HCT116 (cell line): ENCODE measurements at regions not wholly inside any gene's neighbourhood (a gene's known extent, or its start where the extent isn't known, plus 50 kb on each side); places are given as distances from the start of the nearest gene placed in this dataset.

Experiments used
- ATAC-seq: fragments of 200-7000 bp; cut with Tn5 transposase; 2 replicates; pipeline ENCODE4 v1.9.1; 2020; ENCODE audit warnings: mild to moderate bottlenecking, moderate library complexity
- BruUV-seq: library from RNA; stranded (reverse); fragments of 400-500 nt; replicated peaks from 2 replicates; lab custom pipeline; 2021; lab: Mats Ljungman, UMichigan
- CTCF ChIA-PET: fragments of 300-600 bp; sonication (Branson Sonifier 250); formaldehyde crosslinking; loops from one replicate; lab custom pipeline; 2021; ENCODE audit warnings: antibody characterized with exemption; lab: Charles Lee
- POLR2A ChIA-PET: fragments of 300-600, 350-600 bp; sonication (Branson Sonifier 250); formaldehyde crosslinking; loops from one replicate; lab custom pipeline; 2021; ENCODE audit warnings: antibody characterized with exemption; lab: Charles Lee
- RAD21 ChIA-PET, 2 experiments: fragments of 300-600 bp; sonication (Branson Sonifier 250); formaldehyde crosslinking; loops; one replicate each; lab custom pipeline; 2023; ENCODE audit warnings: low total read pairs in 2 of 2; ENCODE audit not compliant: uncharacterized antibody in 2 of 2, unreplicated experiment in 2 of 2, low non-redundant PET in 1 of 2; lab: Charles Lee
- DNase-seq: peaks from one replicate; pipeline ENCODE4 v3.0.0-alpha.2; 2010; ENCODE audit warnings: low read depth, low spot score
- H2AFZ ChIP-seq: fragments of 200-600 bp; shearing (Covaris generic), sonication (generic); 2 replicates; pipeline ENCODE4 v1.6.1; 2017; ENCODE audit warnings: low read depth, mixed run types, mixed read lengths, antibody characterized with exemption, low read length; ENCODE audit not compliant: poor library complexity, severe bottlenecking
- H3K27ac ChIP-seq: 2 replicates; pipeline ENCODE4 v1.5.1; 2012; ENCODE audit warnings: low read depth, low read length
- H3K27me3 ChIP-seq: fragments of 200-600 bp; sonication (generic); 2 replicates; pipeline ENCODE4 v1.6.1; 2016; ENCODE audit warnings: mixed run types, low read length, mixed read lengths; ENCODE audit not compliant: insufficient read depth
- H3K36me3 ChIP-seq, 2 experiments: fragments of 200-500 bp in 1 of 2; fragments of 200-600 bp in 1 of 2; sonication (Bioruptor generic) in 1 of 2; sonication (generic) in 1 of 2; 2 replicates each; pipeline versions ENCODE4 v1.5.1 to v1.6.1; 2014 to 2016; ENCODE audit warnings: low read length in 2 of 2, inconsistent platforms in 1 of 2, mixed read lengths in 1 of 2, mixed run types in 1 of 2; ENCODE audit not compliant: insufficient read depth in 2 of 2, control insufficient read depth in 1 of 2
- H3K4me1 ChIP-seq, 2 experiments: fragments of 200-600 bp in 1 of 2; sonication (generic) in 1 of 2; 2 replicates each; pipeline versions ENCODE4 v1.5.1 to v1.6.1; 2012 to 2017; ENCODE audit warnings: low read length in 2 of 2, inconsistent platforms in 1 of 2, mild to moderate bottlenecking in 1 of 2, mixed read lengths in 1 of 2, mixed run types in 1 of 2, moderate library complexity in 1 of 2; ENCODE audit not compliant: insufficient read depth in 2 of 2, control insufficient read depth in 1 of 2
- H3K4me2 ChIP-seq: fragments of 200-600 bp; sonication (generic); 2 replicates; pipeline ENCODE4 v1.6.1; 2017; ENCODE audit warnings: mixed run types, low read length, mixed read lengths
- H3K4me3 ChIP-seq, 2 experiments: fragments of 200-600 bp in 1 of 2; sonication (generic) in 1 of 2; replicated peaks in 1 of 2; 2 replicates each; pipeline ENCODE4 v1.5.1; 2011 to 2016; ENCODE audit warnings: low read length in 2 of 2, control low read depth in 1 of 2, low read depth in 1 of 2, mild to moderate bottlenecking in 1 of 2, mixed read lengths in 1 of 2, mixed run types in 1 of 2
- H3K79me2 ChIP-seq: fragments of 200-600 bp; sonication (generic); 2 replicates; pipeline ENCODE4 v1.6.1; 2017; ENCODE audit warnings: mild to moderate bottlenecking, mixed run types, low read length, moderate library complexity, mixed read lengths; ENCODE audit not compliant: insufficient read depth
- H3K9ac ChIP-seq: fragments of 200-600 bp; sonication (generic); 2 replicates; pipeline ENCODE4 v1.6.1; 2016; ENCODE audit warnings: low read length, mixed read lengths
- H3K9me2 ChIP-seq: fragments of 200-600 bp; sonication (generic), shearing (Covaris generic); 2 replicates; pipeline ENCODE4 v1.6.1; 2017; ENCODE audit warnings: mixed run types, mild to moderate bottlenecking, moderate library complexity; ENCODE audit not compliant: insufficient read depth
- H3K9me3 ChIP-seq, 2 experiments: fragments of 200-500 bp in 1 of 2; fragments of 200-600 bp in 1 of 2; sonication (Bioruptor generic) in 1 of 2; sonication (generic) in 1 of 2; 2 replicates each; pipeline ENCODE4 v1.6.1; 2014 to 2017; ENCODE audit warnings: low read length in 2 of 2, mixed read lengths in 2 of 2, inconsistent platforms in 1 of 2, low read depth in 1 of 2, mild to moderate bottlenecking in 1 of 2, mixed run types in 1 of 2, moderate library complexity in 1 of 2; ENCODE audit not compliant: control insufficient read depth in 1 of 2, insufficient read depth in 1 of 2
- H4K20me1 ChIP-seq: fragments of 200-600 bp; sonication (generic), shearing (Covaris generic); 2 replicates; pipeline ENCODE4 v1.6.1; 2017; ENCODE audit warnings: mixed run types, mild to moderate bottlenecking, moderate library complexity; ENCODE audit not compliant: insufficient read depth
- CBX3 ChIP-seq: IDR thresholded peaks from 2 replicates; pipeline ENCODE4 v1.6.1; 2012; ENCODE audit warnings: low read depth
- CEBPB ChIP-seq: IDR thresholded peaks from 2 replicates; pipeline ENCODE4 v1.6.1; 2012; ENCODE audit warnings: low read depth
- ELF1 ChIP-seq: IDR thresholded peaks from 2 replicates; pipeline ENCODE4 v1.6.1; 2012; ENCODE audit warnings: low read depth, borderline replicate concordance
- EZH2 ChIP-seq: fragments of 200-600 bp; sonication (generic); IDR thresholded peaks from 2 replicates; pipeline ENCODE4 v1.6.1; 2017; ENCODE audit warnings: antibody characterized with exemption, mixed run types
- EZH2phosphoT487 ChIP-seq: fragments of 200-600 bp; IDR thresholded peaks from 2 replicates; pipeline ENCODE4 v1.6.1; 2018; ENCODE audit warnings: antibody characterized with exemption, borderline replicate concordance
- FOSL1 ChIP-seq: IDR thresholded peaks from 2 replicates; pipeline ENCODE4 v1.6.1; 2012; ENCODE audit warnings: low read depth
- POLR2AphosphoS5 ChIP-seq: IDR thresholded peaks from 2 replicates; pipeline ENCODE4 v1.6.1; 2011; ENCODE audit warnings: mild to moderate bottlenecking, low read depth, low read length, moderate library complexity
- SRF ChIP-seq: IDR thresholded peaks from 2 replicates; pipeline ENCODE4 v1.6.1; 2012; ENCODE audit warnings: low read depth
- TCF7L2 ChIP-seq: IDR thresholded peaks from 2 replicates; pipeline ENCODE4 v1.7.0; 2011; ENCODE audit warnings: borderline replicate concordance, inconsistent platforms; ENCODE audit not compliant: insufficient read depth, insufficient read length; ENCODE audit errors: extremely low read depth
- ZFX ChIP-seq: fragments of 450-650 bp; IDR thresholded peaks from 2 replicates; pipeline ENCODE4 v1.6.1; 2017
- intact Hi-C: fragments of 100-400 bp; cut with micrococcal nuclease; formaldehyde crosslinking; loops from 2 replicates; pipeline ENCODE4 v1.10.0; 2022
- TF ChIP-seq, protein P1 (sequence below): IDR thresholded peaks from 2 replicates; pipeline ENCODE4 v1.6.1; 2011; ENCODE audit warnings: mild to moderate bottlenecking, low read length, moderate library complexity; ENCODE audit not compliant: insufficient replicate concordance; ENCODE audit errors: extremely low read depth
- TF ChIP-seq, protein P2 (sequence below): IDR thresholded peaks from 2 replicates; pipeline ENCODE4 v1.6.1; 2012; ENCODE audit warnings: low read depth
- TF ChIP-seq, protein P3 (sequence below): IDR thresholded peaks from 2 replicates; pipeline ENCODE4 v1.6.1; 2012
- TF ChIP-seq, protein P4 (sequence below), 3 experiments: fragments of 200-600 bp in 1 of 3; sonication (generic) in 1 of 3; IDR thresholded peaks in 2 of 3; conservative IDR thresholded peaks in 1 of 3; 2 replicates each; pipeline ENCODE4 v1.5.1; 2012 to 2017; ENCODE audit warnings: low read depth in 2 of 3, low read length in 2 of 3, antibody characterized with exemption in 1 of 3, borderline replicate concordance in 1 of 3, control low read depth in 1 of 3, mild to moderate bottlenecking in 1 of 3, mixed read lengths in 1 of 3, mixed run types in 1 of 3, moderate library complexity in 1 of 3; ENCODE audit not compliant: insufficient read depth in 1 of 3

DNA sequence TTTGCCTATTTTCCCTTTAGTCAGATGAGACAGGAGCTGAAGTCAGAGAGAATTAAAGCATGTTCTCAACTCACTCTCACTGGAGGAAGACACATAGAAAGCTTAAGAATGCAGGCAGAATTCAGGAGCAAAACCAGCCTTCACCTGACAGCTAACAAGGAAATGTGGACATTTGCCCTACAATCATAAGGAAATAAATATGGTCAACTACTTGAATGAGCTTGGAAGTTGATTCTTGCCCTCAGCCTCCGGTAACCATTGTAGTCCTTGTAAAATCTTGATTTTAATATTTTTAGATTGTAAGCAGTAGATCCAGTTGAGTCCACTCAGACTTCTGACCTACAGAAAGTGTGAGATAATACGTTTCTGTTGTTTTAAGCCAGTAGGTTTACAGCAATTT is 752.5 kb upstream of the ZWINT start:
- Histone ChIP-seq H3K4me1 (no peaks in the 10 kb centered on the region), H3K79me2 (no peaks in the 10 kb centered on the region), H3K9me3 (peaks cover 0 to 16% of the 10 kb centered on the region in 2 experiments; a peak in 3 of 4 replicates), H3K27ac (no peak overlapping the region), H3K4me3 (no peak overlapping the region), H3K36me3 (no peaks in the 10 kb centered on the region), H4K20me1 (no peaks in the 10 kb centered on the region), H3K9ac (no peak overlapping the region), H2AFZ (no peak overlapping the region), H3K27me3 (no peaks in the 10 kb centered on the region), H3K4me2 (no peak overlapping the region), H3K9me2 (no peaks in the 10 kb centered on the region)
- ATAC-seq (no peak), DNase-seq (no peak)
- ChIA-PET POLR2A (no interaction called here), RAD21 (no interaction called here), CTCF (no interaction called here)
- TF ChIP-seq, protein P1, sequence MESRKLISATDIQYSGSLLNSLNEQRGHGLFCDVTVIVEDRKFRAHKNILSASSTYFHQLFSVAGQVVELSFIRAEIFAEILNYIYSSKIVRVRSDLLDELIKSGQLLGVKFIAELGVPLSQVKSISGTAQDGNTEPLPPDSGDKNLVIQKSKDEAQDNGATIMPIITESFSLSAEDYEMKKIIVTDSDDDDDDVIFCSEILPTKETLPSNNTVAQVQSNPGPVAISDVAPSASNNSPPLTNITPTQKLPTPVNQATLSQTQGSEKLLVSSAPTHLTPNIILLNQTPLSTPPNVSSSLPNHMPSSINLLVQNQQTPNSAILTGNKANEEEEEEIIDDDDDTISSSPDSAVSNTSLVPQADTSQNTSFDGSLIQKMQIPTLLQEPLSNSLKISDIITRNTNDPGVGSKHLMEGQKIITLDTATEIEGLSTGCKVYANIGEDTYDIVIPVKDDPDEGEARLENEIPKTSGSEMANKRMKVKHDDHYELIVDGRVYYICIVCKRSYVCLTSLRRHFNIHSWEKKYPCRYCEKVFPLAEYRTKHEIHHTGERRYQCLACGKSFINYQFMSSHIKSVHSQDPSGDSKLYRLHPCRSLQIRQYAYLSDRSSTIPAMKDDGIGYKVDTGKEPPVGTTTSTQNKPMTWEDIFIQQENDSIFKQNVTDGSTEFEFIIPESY, result no peak
- TF ChIP-seq ZFX, result no peak
- TF ChIP-seq SRF, result no peak
- no peak for TF ChIP-seq CEBPB
- TF ChIP-seq TCF7L2, result no peak
- TF ChIP-seq EZH2, result no peak
- TF ChIP-seq, protein P2, sequence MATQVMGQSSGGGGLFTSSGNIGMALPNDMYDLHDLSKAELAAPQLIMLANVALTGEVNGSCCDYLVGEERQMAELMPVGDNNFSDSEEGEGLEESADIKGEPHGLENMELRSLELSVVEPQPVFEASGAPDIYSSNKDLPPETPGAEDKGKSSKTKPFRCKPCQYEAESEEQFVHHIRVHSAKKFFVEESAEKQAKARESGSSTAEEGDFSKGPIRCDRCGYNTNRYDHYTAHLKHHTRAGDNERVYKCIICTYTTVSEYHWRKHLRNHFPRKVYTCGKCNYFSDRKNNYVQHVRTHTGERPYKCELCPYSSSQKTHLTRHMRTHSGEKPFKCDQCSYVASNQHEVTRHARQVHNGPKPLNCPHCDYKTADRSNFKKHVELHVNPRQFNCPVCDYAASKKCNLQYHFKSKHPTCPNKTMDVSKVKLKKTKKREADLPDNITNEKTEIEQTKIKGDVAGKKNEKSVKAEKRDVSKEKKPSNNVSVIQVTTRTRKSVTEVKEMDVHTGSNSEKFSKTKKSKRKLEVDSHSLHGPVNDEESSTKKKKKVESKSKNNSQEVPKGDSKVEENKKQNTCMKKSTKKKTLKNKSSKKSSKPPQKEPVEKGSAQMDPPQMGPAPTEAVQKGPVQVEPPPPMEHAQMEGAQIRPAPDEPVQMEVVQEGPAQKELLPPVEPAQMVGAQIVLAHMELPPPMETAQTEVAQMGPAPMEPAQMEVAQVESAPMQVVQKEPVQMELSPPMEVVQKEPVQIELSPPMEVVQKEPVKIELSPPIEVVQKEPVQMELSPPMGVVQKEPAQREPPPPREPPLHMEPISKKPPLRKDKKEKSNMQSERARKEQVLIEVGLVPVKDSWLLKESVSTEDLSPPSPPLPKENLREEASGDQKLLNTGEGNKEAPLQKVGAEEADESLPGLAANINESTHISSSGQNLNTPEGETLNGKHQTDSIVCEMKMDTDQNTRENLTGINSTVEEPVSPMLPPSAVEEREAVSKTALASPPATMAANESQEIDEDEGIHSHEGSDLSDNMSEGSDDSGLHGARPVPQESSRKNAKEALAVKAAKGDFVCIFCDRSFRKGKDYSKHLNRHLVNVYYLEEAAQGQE, result no peak
- TF ChIP-seq, protein P3, sequence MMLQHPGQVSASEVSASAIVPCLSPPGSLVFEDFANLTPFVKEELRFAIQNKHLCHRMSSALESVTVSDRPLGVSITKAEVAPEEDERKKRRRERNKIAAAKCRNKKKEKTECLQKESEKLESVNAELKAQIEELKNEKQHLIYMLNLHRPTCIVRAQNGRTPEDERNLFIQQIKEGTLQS, result no peak
- no peak for TF ChIP-seq POLR2AphosphoS5
- TF ChIP-seq, protein P4, sequence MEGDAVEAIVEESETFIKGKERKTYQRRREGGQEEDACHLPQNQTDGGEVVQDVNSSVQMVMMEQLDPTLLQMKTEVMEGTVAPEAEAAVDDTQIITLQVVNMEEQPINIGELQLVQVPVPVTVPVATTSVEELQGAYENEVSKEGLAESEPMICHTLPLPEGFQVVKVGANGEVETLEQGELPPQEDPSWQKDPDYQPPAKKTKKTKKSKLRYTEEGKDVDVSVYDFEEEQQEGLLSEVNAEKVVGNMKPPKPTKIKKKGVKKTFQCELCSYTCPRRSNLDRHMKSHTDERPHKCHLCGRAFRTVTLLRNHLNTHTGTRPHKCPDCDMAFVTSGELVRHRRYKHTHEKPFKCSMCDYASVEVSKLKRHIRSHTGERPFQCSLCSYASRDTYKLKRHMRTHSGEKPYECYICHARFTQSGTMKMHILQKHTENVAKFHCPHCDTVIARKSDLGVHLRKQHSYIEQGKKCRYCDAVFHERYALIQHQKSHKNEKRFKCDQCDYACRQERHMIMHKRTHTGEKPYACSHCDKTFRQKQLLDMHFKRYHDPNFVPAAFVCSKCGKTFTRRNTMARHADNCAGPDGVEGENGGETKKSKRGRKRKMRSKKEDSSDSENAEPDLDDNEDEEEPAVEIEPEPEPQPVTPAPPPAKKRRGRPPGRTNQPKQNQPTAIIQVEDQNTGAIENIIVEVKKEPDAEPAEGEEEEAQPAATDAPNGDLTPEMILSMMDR (IDR thresholded peaks at IDR 0.05 in 2 of 3, conservative IDR thresholded peaks at IDR 0.05 in 1 of 3; ENCODE audit: borderline replicate concordance in 1 of 3, insufficient read depth in 1 of 3, low read depth in 2 of 3, low read length in 2 of 3), result no peak
- no peak for TF ChIP-seq FOSL1
- TF ChIP-seq CBX3, result no peak
- no peak for TF ChIP-seq EZH2phosphoT487
- no peak for TF ChIP-seq ELF1
- intact Hi-C loops, result no loop called here
- no TSS peak for BruUV-seq
